GM23338 (cell line): ENCODE measurements at regions not wholly inside any gene's neighbourhood (a gene's known extent, or its start where the extent isn't known, plus 50 kb on each side); places are given as distances from the start of the nearest gene placed in this dataset.
A peak's percentile ranks its signal among the peaks of the same experiment; 100 is the strongest.

Experiments
- ATAC-seq: fragments of 200-7000 bp; cut with Tn5 transposase; 3 replicates; pipeline ENCODE4 v1.9.1; 2020
- DNase-seq: peaks from one replicate; pipeline ENCODE4 v3.0.0-alpha.2; 2015; ENCODE audit warnings: low spot score
- H2AFZ ChIP-seq: fragments of 200-600 bp; sonication (generic); 2 replicates; pipeline ENCODE4 v1.8.0; 2016; ENCODE audit warnings: antibody characterized with exemption, mild to moderate bottlenecking, moderate library complexity
- H3F3A ChIP-seq: fragments of 200-600 bp; sonication (generic); replicated peaks from 2 replicates; pipeline ENCODE4 v1.8.0; 2017; ENCODE audit warnings: antibody characterized with exemption, mixed run types, low read depth
- H3K27ac ChIP-seq: fragments of 200-600 bp; sonication (generic); 2 replicates; pipeline ENCODE4 v1.6.1; 2016; ENCODE audit warnings: low read depth
- H3K27me3 ChIP-seq: fragments of 200-600 bp; sonication (generic); 2 replicates; pipeline ENCODE4 v1.8.0; 2016; ENCODE audit warnings: mild to moderate bottlenecking, mixed run types, moderate library complexity; ENCODE audit not compliant: insufficient read depth
- H3K36me3 ChIP-seq: fragments of 200-600 bp; sonication (generic); 2 replicates; pipeline ENCODE4 v1.8.0; 2016; ENCODE audit warnings: mild to moderate bottlenecking; ENCODE audit not compliant: insufficient read depth
- H3K4me1 ChIP-seq: fragments of 200-600 bp; sonication (generic); 2 replicates; pipeline ENCODE4 v1.8.0; 2016; ENCODE audit warnings: mild to moderate bottlenecking, moderate library complexity; ENCODE audit not compliant: insufficient read depth
- H3K4me2 ChIP-seq: fragments of 200-600 bp; sonication (generic); 2 replicates; pipeline ENCODE4 v1.7.1; 2017; ENCODE audit warnings: mixed run types
- H3K4me3 ChIP-seq: fragments of 200-600 bp; sonication (generic); 2 replicates; pipeline ENCODE4 v1.6.1; 2016; ENCODE audit warnings: mixed run types
- H3K79me2 ChIP-seq: fragments of 200-600 bp; sonication (generic); replicated peaks from 2 replicates; pipeline ENCODE4 v1.8.0; 2017; ENCODE audit warnings: mild to moderate bottlenecking; ENCODE audit not compliant: insufficient read depth
- H3K9me2 ChIP-seq: fragments of 200-600 bp; sonication (generic); 2 replicates; pipeline ENCODE4 v1.8.0; 2017; ENCODE audit not compliant: insufficient read depth
- H4K20me1 ChIP-seq: fragments of 200-600 bp; sonication (generic); replicated peaks from 2 replicates; pipeline ENCODE4 v1.8.0; 2017; ENCODE audit warnings: mild to moderate bottlenecking; ENCODE audit not compliant: insufficient read depth
- H3K27ac Mint-ChIP-seq: 2 replicates; pipeline ENCODE4 v1.8.0; 2020; ENCODE audit warnings: inconsistent platforms, mild to moderate bottlenecking, moderate library complexity, mixed read lengths
- H3K27me3 Mint-ChIP-seq: 3 replicates; pipeline ENCODE4 v1.8.0; 2022; ENCODE audit warnings: low read depth, mild to moderate bottlenecking, moderate library complexity, mixed read lengths, inconsistent platforms; ENCODE audit not compliant: insufficient read depth, poor library complexity
- H3K36me3 Mint-ChIP-seq: 3 replicates; pipeline ENCODE4 v1.8.0; 2021; ENCODE audit warnings: low read depth, mild to moderate bottlenecking, inconsistent platforms, moderate library complexity, mixed read lengths
- H3K4me1 Mint-ChIP-seq: 3 replicates; pipeline ENCODE4 v1.8.0; 2020; ENCODE audit warnings: mild to moderate bottlenecking, inconsistent platforms, mixed read lengths
- H3K4me3 Mint-ChIP-seq: 3 replicates; pipeline ENCODE4 v1.8.0; 2021; ENCODE audit warnings: moderate library complexity, mild to moderate bottlenecking, inconsistent platforms, mixed read lengths
- H3K9me3 Mint-ChIP-seq: 3 replicates; pipeline ENCODE4 v1.8.0; 2020; ENCODE audit warnings: moderate library complexity, mild to moderate bottlenecking, inconsistent platforms, mixed read lengths
- CREB1 ChIP-seq: fragments of 250-450 bp; sonication (Bioruptor Pico); IDR thresholded peaks from 2 replicates; pipeline ENCODE4 v1.5.0; 2020; ENCODE audit warnings: low read depth, mild to moderate bottlenecking, moderate library complexity
- EZH2 ChIP-seq: fragments of 200-600 bp; sonication (generic); IDR thresholded peaks from one replicate; pipeline ENCODE4 v1.8.0; 2017; ENCODE audit warnings: antibody characterized with exemption, mild to moderate bottlenecking, low read depth; ENCODE audit not compliant: unreplicated experiment
- EZH2phosphoT487 ChIP-seq: fragments of 200-600 bp; sonication (generic); IDR thresholded peaks from one replicate; pipeline ENCODE4 v1.8.1; 2018; ENCODE audit warnings: antibody characterized with exemption; ENCODE audit not compliant: unreplicated experiment
- JUNB ChIP-seq: IDR thresholded peaks from one replicate; pipeline ENCODE4 v1.6.1; 2016; ENCODE audit warnings: antibody characterized with exemption; ENCODE audit not compliant: unreplicated experiment
- NANOG ChIP-seq: IDR thresholded peaks from 2 replicates; pipeline ENCODE4 v1.6.1; 2016; ENCODE audit warnings: antibody characterized with exemption, borderline replicate concordance
- POLR2AphosphoS5 ChIP-seq: IDR thresholded peaks from 2 replicates; pipeline ENCODE4 v1.6.1; 2016; ENCODE audit warnings: antibody characterized with exemption, low read depth
- ZNF114 ChIP-seq: fragments of 250-450 bp; sonication (Bioruptor Pico); IDR thresholded peaks from 2 replicates; pipeline ENCODE4 v1.5.0; 2020; ENCODE audit warnings: mild to moderate bottlenecking, moderate library complexity
- ZNF331 ChIP-seq: fragments of 250-450 bp; sonication (Bioruptor Pico); IDR thresholded peaks from 2 replicates; pipeline ENCODE4 v1.5.0; 2020; ENCODE audit warnings: low read depth, mild to moderate bottlenecking, moderate library complexity
- TF ChIP-seq, protein P1 (sequence below): IDR thresholded peaks from one replicate; pipeline ENCODE4 v1.6.1; 2018; ENCODE audit warnings: antibody characterized with exemption; ENCODE audit not compliant: unreplicated experiment
- TF ChIP-seq, protein P2 (sequence below), 2 experiments: fragments of 200-600 bp in 1 of 2; sonication (generic) in 1 of 2; conservative IDR thresholded peaks; 2 replicates each; pipeline versions ENCODE4 v1.5.1 to v1.6.1; 2016 to 2017; ENCODE audit warnings: antibody characterized with exemption in 2 of 2, low read depth in 2 of 2, mild to moderate bottlenecking in 2 of 2, moderate library complexity in 1 of 2
- TF ChIP-seq, protein P3 (sequence below): fragments of 250-450 bp; sonication (Bioruptor Pico); IDR thresholded peaks from 2 replicates; pipeline ENCODE4 v1.5.0; 2020; ENCODE audit warnings: mild to moderate bottlenecking, moderate library complexity
- TF ChIP-seq, protein P4 (sequence below): IDR thresholded peaks from 2 replicates; pipeline ENCODE4 v1.6.1; 2016; ENCODE audit warnings: antibody characterized with exemption

DNA sequence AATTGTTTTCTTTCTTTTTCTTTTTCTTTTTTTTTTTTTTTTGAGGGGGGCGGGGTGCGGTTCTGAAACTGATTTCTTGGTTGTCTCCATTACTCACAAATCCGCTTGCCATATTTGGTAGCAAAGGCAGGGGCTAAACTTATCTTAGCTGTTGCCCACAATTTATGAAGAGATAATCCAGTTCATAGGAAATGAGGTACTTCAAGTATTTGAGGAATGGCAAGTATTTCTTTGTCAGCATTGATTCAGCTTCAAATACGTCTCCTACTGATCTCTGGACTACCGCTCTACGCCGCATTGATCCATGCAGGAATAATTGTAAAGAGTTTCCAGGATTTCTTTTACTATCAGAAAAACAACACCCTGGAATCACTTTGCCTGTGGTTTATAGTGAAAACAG is 289.2 kb upstream of the DPYD start:
- H3K4me2 ChIP-seq: no peak overlapping the region

More for the DNA sequence above, 289.2 kb upstream of the DPYD start:
- DNase-seq (peak; percentile 35), ATAC-seq (no peak; the same call in 2 of the 3 replicates)
- H3K27ac Mint-ChIP-seq: no peak overlapping the region
- peaks cover 27% of the 10 kb centered on the region for H3K27me3 ChIP-seq
- peaks cover 32% of the 10 kb centered on the region for H3K4me1 Mint-ChIP-seq
- H3K79me2 ChIP-seq: no peaks in the 10 kb centered on the region
- H3K27ac ChIP-seq: no peak overlapping the region
- H4K20me1 ChIP-seq: no peaks in the 10 kb centered on the region
- H3F3A ChIP-seq: no peaks in the 10 kb centered on the region
- H3K4me3 Mint-ChIP-seq: no peak overlapping the region
- H3K36me3 Mint-ChIP-seq: no peaks in the 10 kb centered on the region
- H3K9me2 ChIP-seq: no peaks in the 10 kb centered on the region
- no peak overlapping the region for H3K4me3 ChIP-seq
- TF ChIP-seq, protein P1, sequence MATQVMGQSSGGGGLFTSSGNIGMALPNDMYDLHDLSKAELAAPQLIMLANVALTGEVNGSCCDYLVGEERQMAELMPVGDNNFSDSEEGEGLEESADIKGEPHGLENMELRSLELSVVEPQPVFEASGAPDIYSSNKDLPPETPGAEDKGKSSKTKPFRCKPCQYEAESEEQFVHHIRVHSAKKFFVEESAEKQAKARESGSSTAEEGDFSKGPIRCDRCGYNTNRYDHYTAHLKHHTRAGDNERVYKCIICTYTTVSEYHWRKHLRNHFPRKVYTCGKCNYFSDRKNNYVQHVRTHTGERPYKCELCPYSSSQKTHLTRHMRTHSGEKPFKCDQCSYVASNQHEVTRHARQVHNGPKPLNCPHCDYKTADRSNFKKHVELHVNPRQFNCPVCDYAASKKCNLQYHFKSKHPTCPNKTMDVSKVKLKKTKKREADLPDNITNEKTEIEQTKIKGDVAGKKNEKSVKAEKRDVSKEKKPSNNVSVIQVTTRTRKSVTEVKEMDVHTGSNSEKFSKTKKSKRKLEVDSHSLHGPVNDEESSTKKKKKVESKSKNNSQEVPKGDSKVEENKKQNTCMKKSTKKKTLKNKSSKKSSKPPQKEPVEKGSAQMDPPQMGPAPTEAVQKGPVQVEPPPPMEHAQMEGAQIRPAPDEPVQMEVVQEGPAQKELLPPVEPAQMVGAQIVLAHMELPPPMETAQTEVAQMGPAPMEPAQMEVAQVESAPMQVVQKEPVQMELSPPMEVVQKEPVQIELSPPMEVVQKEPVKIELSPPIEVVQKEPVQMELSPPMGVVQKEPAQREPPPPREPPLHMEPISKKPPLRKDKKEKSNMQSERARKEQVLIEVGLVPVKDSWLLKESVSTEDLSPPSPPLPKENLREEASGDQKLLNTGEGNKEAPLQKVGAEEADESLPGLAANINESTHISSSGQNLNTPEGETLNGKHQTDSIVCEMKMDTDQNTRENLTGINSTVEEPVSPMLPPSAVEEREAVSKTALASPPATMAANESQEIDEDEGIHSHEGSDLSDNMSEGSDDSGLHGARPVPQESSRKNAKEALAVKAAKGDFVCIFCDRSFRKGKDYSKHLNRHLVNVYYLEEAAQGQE: no peak
- TF ChIP-seq NANOG (no peak), ZNF331 (CRISPR knock-in tag) (no peak), ZNF114 (CRISPR knock-in tag) (no peak), EZH2 (no peak), POLR2AphosphoS5 (no peak), EZH2phosphoT487 (no peak), JUNB (no peak), CREB1 (CRISPR knock-in tag) (no peak)
- TF ChIP-seq, protein P2, sequence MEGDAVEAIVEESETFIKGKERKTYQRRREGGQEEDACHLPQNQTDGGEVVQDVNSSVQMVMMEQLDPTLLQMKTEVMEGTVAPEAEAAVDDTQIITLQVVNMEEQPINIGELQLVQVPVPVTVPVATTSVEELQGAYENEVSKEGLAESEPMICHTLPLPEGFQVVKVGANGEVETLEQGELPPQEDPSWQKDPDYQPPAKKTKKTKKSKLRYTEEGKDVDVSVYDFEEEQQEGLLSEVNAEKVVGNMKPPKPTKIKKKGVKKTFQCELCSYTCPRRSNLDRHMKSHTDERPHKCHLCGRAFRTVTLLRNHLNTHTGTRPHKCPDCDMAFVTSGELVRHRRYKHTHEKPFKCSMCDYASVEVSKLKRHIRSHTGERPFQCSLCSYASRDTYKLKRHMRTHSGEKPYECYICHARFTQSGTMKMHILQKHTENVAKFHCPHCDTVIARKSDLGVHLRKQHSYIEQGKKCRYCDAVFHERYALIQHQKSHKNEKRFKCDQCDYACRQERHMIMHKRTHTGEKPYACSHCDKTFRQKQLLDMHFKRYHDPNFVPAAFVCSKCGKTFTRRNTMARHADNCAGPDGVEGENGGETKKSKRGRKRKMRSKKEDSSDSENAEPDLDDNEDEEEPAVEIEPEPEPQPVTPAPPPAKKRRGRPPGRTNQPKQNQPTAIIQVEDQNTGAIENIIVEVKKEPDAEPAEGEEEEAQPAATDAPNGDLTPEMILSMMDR (conservative IDR thresholded peaks at IDR 0.05; ENCODE audit: low read depth in 2 of 2): no peak
- TF ChIP-seq, protein P3, sequence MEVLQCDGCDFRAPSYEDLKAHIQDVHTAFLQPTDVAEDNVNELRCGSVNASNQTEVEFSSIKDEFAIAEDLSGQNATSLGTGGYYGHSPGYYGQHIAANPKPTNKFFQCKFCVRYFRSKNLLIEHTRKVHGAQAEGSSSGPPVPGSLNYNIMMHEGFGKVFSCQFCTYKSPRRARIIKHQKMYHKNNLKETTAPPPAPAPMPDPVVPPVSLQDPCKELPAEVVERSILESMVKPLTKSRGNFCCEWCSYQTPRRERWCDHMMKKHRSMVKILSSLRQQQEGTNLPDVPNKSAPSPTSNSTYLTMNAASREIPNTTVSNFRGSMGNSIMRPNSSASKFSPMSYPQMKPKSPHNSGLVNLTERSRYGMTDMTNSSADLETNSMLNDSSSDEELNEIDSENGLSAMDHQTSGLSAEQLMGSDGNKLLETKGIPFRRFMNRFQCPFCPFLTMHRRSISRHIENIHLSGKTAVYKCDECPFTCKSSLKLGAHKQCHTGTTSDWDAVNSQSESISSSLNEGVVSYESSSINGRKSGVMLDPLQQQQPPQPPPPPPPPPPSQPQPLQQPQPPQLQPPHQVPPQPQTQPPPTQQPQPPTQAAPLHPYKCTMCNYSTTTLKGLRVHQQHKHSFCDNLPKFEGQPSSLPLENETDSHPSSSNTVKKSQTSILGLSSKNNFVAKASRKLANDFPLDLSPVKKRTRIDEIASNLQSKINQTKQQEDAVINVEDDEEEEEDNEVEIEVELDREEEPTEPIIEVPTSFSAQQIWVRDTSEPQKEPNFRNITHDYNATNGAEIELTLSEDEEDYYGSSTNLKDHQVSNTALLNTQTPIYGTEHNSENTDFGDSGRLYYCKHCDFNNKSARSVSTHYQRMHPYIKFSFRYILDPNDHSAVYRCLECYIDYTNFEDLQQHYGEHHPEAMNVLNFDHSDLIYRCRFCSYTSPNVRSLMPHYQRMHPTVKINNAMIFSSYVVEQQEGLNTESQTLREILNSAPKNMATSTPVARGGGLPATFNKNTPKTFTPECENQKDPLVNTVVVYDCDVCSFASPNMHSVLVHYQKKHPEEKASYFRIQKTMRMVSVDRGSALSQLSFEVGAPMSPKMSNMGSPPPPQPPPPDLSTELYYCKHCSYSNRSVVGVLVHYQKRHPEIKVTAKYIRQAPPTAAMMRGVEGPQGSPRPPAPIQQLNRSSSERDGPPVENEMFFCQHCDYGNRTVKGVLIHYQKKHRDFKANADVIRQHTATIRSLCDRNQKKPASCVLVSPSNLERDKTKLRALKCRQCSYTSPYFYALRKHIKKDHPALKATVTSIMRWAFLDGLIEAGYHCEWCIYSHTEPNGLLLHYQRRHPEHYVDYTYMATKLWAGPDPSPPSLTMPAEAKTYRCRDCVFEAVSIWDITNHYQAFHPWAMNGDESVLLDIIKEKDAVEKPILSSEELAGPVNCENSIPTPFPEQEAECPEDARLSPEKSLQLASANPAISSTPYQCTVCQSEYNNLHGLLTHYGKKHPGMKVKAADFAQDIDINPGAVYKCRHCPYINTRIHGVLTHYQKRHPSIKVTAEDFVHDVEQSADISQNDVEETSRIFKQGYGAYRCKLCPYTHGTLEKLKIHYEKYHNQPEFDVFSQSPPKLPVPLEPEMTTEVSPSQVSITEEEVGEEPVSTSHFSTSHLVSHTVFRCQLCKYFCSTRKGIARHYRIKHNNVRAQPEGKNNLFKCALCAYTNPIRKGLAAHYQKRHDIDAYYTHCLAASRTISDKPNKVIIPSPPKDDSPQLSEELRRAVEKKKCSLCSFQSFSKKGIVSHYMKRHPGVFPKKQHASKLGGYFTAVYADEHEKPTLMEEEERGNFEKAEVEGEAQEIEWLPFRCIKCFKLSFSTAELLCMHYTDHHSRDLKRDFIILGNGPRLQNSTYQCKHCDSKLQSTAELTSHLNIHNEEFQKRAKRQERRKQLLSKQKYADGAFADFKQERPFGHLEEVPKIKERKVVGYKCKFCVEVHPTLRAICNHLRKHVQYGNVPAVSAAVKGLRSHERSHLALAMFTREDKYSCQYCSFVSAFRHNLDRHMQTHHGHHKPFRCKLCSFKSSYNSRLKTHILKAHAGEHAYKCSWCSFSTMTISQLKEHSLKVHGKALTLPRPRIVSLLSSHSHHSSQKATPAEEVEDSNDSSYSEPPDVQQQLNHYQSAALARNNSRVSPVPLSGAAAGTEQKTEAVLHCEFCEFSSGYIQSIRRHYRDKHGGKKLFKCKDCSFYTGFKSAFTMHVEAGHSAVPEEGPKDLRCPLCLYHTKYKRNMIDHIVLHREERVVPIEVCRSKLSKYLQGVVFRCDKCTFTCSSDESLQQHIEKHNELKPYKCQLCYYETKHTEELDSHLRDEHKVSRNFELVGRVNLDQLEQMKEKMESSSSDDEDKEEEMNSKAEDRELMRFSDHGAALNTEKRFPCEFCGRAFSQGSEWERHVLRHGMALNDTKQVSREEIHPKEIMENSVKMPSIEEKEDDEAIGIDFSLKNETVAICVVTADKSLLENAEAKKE: no peak
- TF ChIP-seq, protein P4, sequence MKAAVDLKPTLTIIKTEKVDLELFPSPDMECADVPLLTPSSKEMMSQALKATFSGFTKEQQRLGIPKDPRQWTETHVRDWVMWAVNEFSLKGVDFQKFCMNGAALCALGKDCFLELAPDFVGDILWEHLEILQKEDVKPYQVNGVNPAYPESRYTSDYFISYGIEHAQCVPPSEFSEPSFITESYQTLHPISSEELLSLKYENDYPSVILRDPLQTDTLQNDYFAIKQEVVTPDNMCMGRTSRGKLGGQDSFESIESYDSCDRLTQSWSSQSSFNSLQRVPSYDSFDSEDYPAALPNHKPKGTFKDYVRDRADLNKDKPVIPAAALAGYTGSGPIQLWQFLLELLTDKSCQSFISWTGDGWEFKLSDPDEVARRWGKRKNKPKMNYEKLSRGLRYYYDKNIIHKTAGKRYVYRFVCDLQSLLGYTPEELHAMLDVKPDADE: no peak
- peaks cover 10% of the 10 kb centered on the region for H3K27me3 Mint-ChIP-seq
- peaks cover 6% of the 10 kb centered on the region; the same call in 1 of the 2 replicates for H3K4me1 ChIP-seq
- no peaks in the 10 kb centered on the region; the same call in 2 of the 3 replicates for H3K9me3 Mint-ChIP-seq
- H2AFZ ChIP-seq: no peak overlapping the region
- no peaks in the 10 kb centered on the region for H3K36me3 ChIP-seq
